GM13977 (cell line): ENCODE measurements at regions not wholly inside any gene's neighbourhood (a gene's known extent, or its start where the extent isn't known, plus 50 kb on each side); places are given as distances from the start of the nearest gene placed in this dataset.

Source experiments
- DNase-seq: peaks from one replicate; pipeline ENCODE4 v3.0.0; 2012; ENCODE audit warnings: low spot score
- in situ Hi-C: fragments of 300-500 bp; cut with MboI; formaldehyde crosslinking; loops from one replicate; pipeline ENCODE4 v1.12.0; 2022; ENCODE audit warnings: low sequenced_read_pairs, low pct_unique_long_range_greater_than_20kb, mixed read lengths, inconsistent platforms; ENCODE audit not compliant: unreplicated experiment
- TF ChIP-seq, protein P1 (sequence below): IDR thresholded peaks from 2 replicates; pipeline ENCODE4 v1.5.1; 2012; ENCODE audit warnings: mild to moderate bottlenecking, control low read depth; ENCODE audit not compliant: insufficient read depth; ENCODE audit errors: extremely low read depth, missing control alignments

- TF ChIP-seq, protein P1, sequence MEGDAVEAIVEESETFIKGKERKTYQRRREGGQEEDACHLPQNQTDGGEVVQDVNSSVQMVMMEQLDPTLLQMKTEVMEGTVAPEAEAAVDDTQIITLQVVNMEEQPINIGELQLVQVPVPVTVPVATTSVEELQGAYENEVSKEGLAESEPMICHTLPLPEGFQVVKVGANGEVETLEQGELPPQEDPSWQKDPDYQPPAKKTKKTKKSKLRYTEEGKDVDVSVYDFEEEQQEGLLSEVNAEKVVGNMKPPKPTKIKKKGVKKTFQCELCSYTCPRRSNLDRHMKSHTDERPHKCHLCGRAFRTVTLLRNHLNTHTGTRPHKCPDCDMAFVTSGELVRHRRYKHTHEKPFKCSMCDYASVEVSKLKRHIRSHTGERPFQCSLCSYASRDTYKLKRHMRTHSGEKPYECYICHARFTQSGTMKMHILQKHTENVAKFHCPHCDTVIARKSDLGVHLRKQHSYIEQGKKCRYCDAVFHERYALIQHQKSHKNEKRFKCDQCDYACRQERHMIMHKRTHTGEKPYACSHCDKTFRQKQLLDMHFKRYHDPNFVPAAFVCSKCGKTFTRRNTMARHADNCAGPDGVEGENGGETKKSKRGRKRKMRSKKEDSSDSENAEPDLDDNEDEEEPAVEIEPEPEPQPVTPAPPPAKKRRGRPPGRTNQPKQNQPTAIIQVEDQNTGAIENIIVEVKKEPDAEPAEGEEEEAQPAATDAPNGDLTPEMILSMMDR, result no peak
- in situ Hi-C loops, result no loop called here
- no peak for DNase-seq
These were observed 259.6 kb upstream of the NR4A3 start for GRCh38 chr9:99561961-99562565.

DNA sequence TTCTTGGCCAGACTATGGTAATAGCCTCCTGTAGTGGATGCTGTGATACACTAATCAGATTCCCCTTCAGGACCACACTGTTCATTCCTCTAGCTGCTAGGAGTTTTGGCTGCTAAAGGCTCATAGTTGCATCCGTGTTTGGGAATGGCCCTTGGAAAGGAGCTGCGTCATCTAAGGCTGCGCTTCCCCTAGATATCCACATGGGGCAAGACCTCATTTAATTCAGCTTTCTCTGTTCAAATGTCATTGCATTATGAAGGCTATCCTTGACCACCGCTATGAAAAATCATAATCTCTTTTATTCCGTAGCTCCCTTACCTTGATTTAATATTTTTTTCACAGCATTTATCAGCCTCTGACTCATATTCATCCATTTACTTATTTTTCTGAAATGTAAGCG lies 258.3 kb upstream of the NR4A3 start:
- TF ChIP-seq, protein P1, result no peak
- DNase-seq, result no peak
- in situ Hi-C loops, result no loop called here

DNA sequence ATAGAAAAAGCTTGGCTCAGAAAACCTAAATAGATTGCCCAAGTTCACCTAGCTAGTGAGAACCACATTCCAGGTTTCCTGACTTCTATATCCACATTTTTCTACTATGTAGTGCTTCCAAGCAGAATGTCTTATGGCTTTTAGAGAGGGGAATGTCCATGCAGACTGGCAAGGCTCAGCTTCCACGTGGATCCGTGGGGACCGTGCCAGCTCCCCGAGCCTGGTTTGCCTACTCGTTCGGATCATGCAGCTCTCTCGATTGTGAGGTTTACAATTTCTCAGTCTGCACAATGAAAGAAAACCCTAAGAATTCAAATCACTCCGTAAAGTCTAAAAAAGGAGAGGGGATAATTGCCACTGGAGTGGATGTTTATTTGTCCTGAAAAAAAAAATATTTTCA lies 256.5 kb upstream of the NR4A3 start:
- TF ChIP-seq, protein P1, result no peak
- in situ Hi-C loops, result no loop called here
- no peak for DNase-seq

DNA sequence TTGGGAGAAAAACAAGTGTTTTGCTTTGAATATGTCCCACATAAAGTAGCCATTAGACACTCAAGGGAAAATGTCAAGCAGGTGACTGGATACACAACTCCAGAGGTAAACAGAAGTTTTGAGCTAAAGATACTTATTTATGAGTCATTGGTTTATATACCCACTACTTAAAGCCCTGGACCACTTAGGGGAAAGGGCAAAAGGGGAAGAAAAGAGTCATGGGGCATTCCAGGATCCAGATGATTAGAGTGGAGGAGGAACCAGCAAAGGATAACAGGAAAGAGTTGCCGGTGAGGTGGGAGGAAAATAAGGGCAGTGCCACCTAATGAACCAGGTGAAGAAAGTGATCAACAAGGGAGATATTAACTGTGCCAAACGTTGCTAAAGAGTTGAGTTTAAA lies 254.2 kb upstream of the NR4A3 start:
- TF ChIP-seq, protein P1, result no peak
- in situ Hi-C loops, result no loop called here
- no peak for DNase-seq

- in situ Hi-C loops, result no loop called here
- DNase-seq, result no peak
- TF ChIP-seq, protein P1, result no peak
These were observed 251.8 kb upstream of the NR4A3 start for GRCh38 chr9:99569840-99570239.

GRCh38 chr9:99572567-99572966 lies 249.1 kb upstream of the NR4A3 start:
- TF ChIP-seq, protein P1, result no peak
- in situ Hi-C loops, result no loop called here
- DNase-seq, result no peak
